ENCODE measurements at regions not wholly inside any gene's neighbourhood (a gene's known extent, or its start where the extent isn't known, plus 50 kb on each side); places are given as distances from the start of the nearest gene placed in this dataset.

DNA sequence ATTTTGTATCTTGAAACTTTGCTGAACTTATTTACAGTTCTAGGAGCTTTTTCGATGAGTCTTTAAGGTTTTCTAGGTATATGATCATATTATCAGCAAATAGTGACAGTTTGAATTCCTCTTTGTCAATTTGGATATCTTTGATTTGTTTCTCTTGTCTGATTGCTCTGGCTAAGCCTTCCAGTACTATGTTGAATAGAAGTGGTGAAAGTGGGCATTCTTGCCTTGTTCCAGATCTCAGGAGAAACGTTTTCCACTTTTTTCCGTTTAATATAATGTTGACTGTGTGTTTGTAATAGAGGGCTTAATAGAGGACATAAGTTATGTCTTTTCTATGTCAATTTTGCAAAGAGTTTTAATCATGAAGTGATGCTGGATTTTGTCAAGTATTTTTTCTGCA is 124.3 kb downstream of the ZNF280B start:
- Histone ChIP-seq H3K4me3 (no peak overlapping the region), H3K9me3 (no peaks in the 10 kb centered on the region), H3K27ac (no peak overlapping the region), H3K27me3 (no peaks in the 10 kb centered on the region), H3K4me1 (no peaks in the 10 kb centered on the region), H3K36me3 (no peaks in the 10 kb centered on the region)
- intact Hi-C loops (cut with DNase I; ENCODE audit: low total_unique reads), result no loop called here
- no peak for DNase-seq
- no peak for TF ChIP-seq POLR2A (IDR thresholded peaks at IDR 0.05)
- TF ChIP-seq, protein P1, sequence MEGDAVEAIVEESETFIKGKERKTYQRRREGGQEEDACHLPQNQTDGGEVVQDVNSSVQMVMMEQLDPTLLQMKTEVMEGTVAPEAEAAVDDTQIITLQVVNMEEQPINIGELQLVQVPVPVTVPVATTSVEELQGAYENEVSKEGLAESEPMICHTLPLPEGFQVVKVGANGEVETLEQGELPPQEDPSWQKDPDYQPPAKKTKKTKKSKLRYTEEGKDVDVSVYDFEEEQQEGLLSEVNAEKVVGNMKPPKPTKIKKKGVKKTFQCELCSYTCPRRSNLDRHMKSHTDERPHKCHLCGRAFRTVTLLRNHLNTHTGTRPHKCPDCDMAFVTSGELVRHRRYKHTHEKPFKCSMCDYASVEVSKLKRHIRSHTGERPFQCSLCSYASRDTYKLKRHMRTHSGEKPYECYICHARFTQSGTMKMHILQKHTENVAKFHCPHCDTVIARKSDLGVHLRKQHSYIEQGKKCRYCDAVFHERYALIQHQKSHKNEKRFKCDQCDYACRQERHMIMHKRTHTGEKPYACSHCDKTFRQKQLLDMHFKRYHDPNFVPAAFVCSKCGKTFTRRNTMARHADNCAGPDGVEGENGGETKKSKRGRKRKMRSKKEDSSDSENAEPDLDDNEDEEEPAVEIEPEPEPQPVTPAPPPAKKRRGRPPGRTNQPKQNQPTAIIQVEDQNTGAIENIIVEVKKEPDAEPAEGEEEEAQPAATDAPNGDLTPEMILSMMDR (IDR thresholded peaks at IDR 0.05), result no peak

- H3K4me3 ChIP-seq, result no peak overlapping the region
- H3K27ac ChIP-seq, result no peak overlapping the region
- H3K27me3 ChIP-seq, result no peaks in the 10 kb centered on the region
- no peaks in the 10 kb centered on the region for H3K4me1 ChIP-seq
- intact Hi-C loops (cut with DNase I; ENCODE audit: low total_unique reads), result no loop called here
- H3K36me3 ChIP-seq, result no peaks in the 10 kb centered on the region
- DNase-seq, result no peak
- no peak for TF ChIP-seq POLR2A (IDR thresholded peaks at IDR 0.05)
- H3K9me3 ChIP-seq, result no peaks in the 10 kb centered on the region
Measured at GRCh38 chr22:22384668-22385244, 123.8 kb downstream of the ZNF280B start.

DNA sequence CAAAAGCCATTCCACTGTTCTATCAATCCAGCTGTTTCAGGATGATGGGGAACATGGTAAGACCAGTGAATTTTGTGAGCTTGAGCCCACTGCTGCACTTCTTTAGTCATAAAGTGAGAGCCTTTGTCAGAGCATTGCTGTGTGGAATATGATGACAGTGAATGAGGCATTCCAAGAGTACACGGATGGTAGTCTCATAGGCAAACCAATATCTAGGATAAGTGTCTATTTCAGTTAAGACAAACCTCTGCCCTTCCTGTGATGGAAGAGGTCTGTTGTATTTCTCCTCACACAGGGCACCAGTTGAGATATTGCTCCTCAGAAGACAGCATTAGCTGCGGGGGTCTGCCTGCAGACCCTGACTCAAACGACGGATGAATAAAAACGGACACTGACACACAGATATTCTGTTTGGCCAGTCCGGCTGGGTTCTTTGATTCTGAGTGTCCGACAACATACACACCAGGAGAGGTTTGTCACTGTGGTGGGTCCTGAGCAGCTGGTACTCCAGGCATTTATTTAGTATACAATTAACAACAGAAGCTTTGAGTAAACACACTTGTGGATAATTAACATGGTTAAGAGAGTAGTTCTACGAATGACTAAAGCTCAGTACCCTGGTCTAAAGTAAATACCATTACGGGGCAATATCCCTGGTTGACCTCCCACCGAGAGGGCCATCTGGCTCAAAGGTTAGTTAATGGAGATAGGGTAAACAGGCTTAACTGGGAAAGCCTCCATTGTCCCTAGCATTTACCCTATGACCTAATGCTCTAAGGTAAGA is 121.7 kb downstream of the ZNF280B start:
- no peak for DNase-seq
- intact Hi-C loops (cut with DNase I; ENCODE audit: low total_unique reads), result no loop called here
- Histone ChIP-seq H3K27ac (no peak overlapping the region), H3K9me3 (no peaks in the 10 kb centered on the region), H3K4me3 (no peak overlapping the region), H3K4me1 (no peaks in the 10 kb centered on the region), H3K36me3 (no peaks in the 10 kb centered on the region), H3K27me3 (no peaks in the 10 kb centered on the region)
- TF ChIP-seq POLR2A (IDR thresholded peaks at IDR 0.05), result no peak
- TF ChIP-seq, protein P1 (IDR thresholded peaks at IDR 0.05), result no peak

DNA sequence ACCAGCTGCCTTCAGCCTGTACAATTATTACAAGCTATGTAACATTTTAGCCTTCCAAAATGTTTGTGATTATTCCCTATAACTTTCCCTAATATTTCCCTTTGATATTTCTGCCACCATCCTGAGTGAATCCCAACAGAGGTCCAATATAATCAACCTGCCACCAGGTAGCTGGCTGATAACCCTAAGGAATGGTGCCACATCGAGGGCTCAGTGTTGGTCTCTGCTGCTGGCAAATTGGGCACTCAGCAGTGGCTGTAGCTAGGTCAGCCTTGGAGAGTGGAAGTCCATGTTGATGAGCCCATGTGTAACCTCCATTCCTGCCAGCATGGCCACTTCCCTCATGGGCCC is 121.2 kb downstream of the ZNF280B start:
- no peaks in the 10 kb centered on the region for H3K27me3 ChIP-seq
- intact Hi-C loops (cut with DNase I; ENCODE audit: low total_unique reads), result no loop called here
- no peak for DNase-seq

DNA sequence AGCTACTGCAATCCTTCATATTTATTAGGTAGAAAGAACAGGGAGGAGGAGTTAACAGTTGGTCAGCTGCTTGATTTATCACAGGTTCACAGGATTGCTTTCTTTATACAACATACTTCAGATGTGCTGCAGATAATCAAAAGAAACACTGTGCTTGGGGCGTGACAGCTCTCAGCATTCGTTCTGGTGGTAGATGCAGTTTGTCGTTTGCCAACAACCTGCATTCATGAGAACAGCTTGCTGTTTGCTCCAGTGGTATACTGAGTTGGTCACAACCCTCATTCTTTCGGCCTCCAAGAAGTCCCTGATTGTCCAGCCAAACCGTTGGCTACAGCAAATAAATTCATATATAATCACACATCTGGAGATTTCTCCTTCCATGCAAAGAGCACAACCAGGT is 120.5 kb downstream of the ZNF280B start:
- Histone ChIP-seq H3K36me3 (no peaks in the 10 kb centered on the region), H3K9me3 (no peaks in the 10 kb centered on the region), H3K27ac (no peak overlapping the region), H3K27me3 (no peaks in the 10 kb centered on the region), H3K4me1 (no peaks in the 10 kb centered on the region), H3K4me3 (no peak overlapping the region)
- no peak for DNase-seq
- intact Hi-C loops (cut with DNase I; ENCODE audit: low total_unique reads), result no loop called here
- TF ChIP-seq, protein P1 (IDR thresholded peaks at IDR 0.05), result no peak
- no peak for TF ChIP-seq POLR2A (IDR thresholded peaks at IDR 0.05)

More for the DNA sequence above, 121.2 kb downstream of the ZNF280B start:
- TF ChIP-seq, protein P1 (IDR thresholded peaks at IDR 0.05), result no peak
- TF ChIP-seq POLR2A (IDR thresholded peaks at IDR 0.05), result no peak
- H3K9me3 ChIP-seq, result no peaks in the 10 kb centered on the region
- H3K4me3 ChIP-seq, result no peak overlapping the region
- no peaks in the 10 kb centered on the region for H3K4me1 ChIP-seq
- H3K27ac ChIP-seq, result no peak overlapping the region
- no peaks in the 10 kb centered on the region for H3K36me3 ChIP-seq

Measured in uterus (tissue), 3 donors.